BE2C (cell line): ENCODE measurements at regions not wholly inside any gene's neighbourhood (a gene's known extent, or its start where the extent isn't known, plus 50 kb on each side); places are given as distances from the start of the nearest gene placed in this dataset.
"Not testable (repeated sequence)": the region's sequence is repeated elsewhere in the genome, so short reads cannot be mapped to it uniquely, and the experiment has no call there.

Source experiments
- DNase-seq: peaks from one replicate; pipeline ENCODE4 v3.0.0-alpha.2; 2020
- H3K27me3 ChIP-seq: fragments of 250-450 bp; sonication (Bioruptor Pico); 2 replicates; pipeline ENCODE4 v1.5.1; 2020; ENCODE audit warnings: mild to moderate bottlenecking
- H3K36me3 ChIP-seq: fragments of 250-450 bp; sonication (Bioruptor Pico); 2 replicates; pipeline ENCODE4 v1.5.1; 2020; ENCODE audit warnings: mild to moderate bottlenecking
- H3K4me1 ChIP-seq: fragments of 250-450 bp; sonication (Bioruptor Pico); 2 replicates; pipeline ENCODE4 v1.5.1; 2020
- H3K4me3 ChIP-seq: 2 replicates; pipeline ENCODE4 v1.5.1; 2011; ENCODE audit warnings: low read depth, low read length
- H3K9me3 ChIP-seq: fragments of 250-450 bp; sonication (Bioruptor Pico); 2 replicates; pipeline ENCODE4 v1.5.1; 2020
- CTCF ChIP-seq: IDR thresholded peaks from 2 replicates; pipeline ENCODE4 v1.5.1; 2012; ENCODE audit warnings: mild to moderate bottlenecking, low read depth, low read length

GRCh38 chr7:113521468-113521867, 397.3 kb downstream of the PPP1R3A start:
- Histone ChIP-seq H3K4me1 (no peaks in the 10 kb centered on the region), H3K9me3 (no peaks in the 10 kb centered on the region), H3K36me3 (no peaks in the 10 kb centered on the region), H3K27me3 (no peaks in the 10 kb centered on the region), H3K4me3 (no peak overlapping the region)
- DNase-seq, result no peak
- no peak for TF ChIP-seq CTCF

GRCh38 chr7:113519472-113519871, 399.3 kb downstream of the PPP1R3A start:
- Histone ChIP-seq H3K4me1 (no peaks in the 10 kb centered on the region), H3K9me3 (no peaks in the 10 kb centered on the region), H3K4me3 (no peak overlapping the region), H3K36me3 (no peaks in the 10 kb centered on the region), H3K27me3 (no peaks in the 10 kb centered on the region)
- TF ChIP-seq CTCF, result no peak
- no peak for DNase-seq

- Histone ChIP-seq H3K9me3 (no peaks in the 10 kb centered on the region), H3K27me3 (no peaks in the 10 kb centered on the region), H3K36me3 (no peaks in the 10 kb centered on the region), H3K4me3 (no peak overlapping the region), H3K4me1 (no peaks in the 10 kb centered on the region)
- DNase-seq, result no peak
- no peak for TF ChIP-seq CTCF
These were observed 386.3 kb upstream of the SMIM30 start for GRCh38 chr7:113504691-113505090.

GRCh38 chr7:113504142-113504541, 385.8 kb upstream of the SMIM30 start:
- Histone ChIP-seq H3K4me1 (no peaks in the 10 kb centered on the region), H3K36me3 (no peaks in the 10 kb centered on the region), H3K4me3 (no peak overlapping the region), H3K27me3 (no peaks in the 10 kb centered on the region), H3K9me3 (no peaks in the 10 kb centered on the region)
- no peak for TF ChIP-seq CTCF
- DNase-seq, result no peak

- not testable (repeated sequence) for H3K36me3 ChIP-seq, DNase-seq, H3K4me3 ChIP-seq, H3K27me3 ChIP-seq, H3K4me1 ChIP-seq, H3K9me3 ChIP-seq
These were observed 378.2 kb upstream of the SMIM30 start for GRCh38 chr7:113496586-113496985.

- H3K27me3 ChIP-seq, H3K36me3 ChIP-seq, H3K9me3 ChIP-seq, H3K4me1 ChIP-seq, H3K4me3 ChIP-seq, DNase-seq: not testable (repeated sequence)
These were observed 376.6 kb upstream of the SMIM30 start for GRCh38 chr7:113494797-113495566.

- Histone ChIP-seq H3K4me3 (no peak overlapping the region), H3K36me3 (no peaks in the 10 kb centered on the region), H3K27me3 (no peaks in the 10 kb centered on the region), H3K4me1 (no peaks in the 10 kb centered on the region), H3K9me3 (no peaks in the 10 kb centered on the region)
- no peak for DNase-seq
- TF ChIP-seq CTCF, result no peak
These were observed 373.0 kb upstream of the SMIM30 start for GRCh38 chr7:113491305-113491704.
